Tibial nerve (tissue), 3 donors: ENCODE measurements at regions not wholly inside any gene's neighbourhood (a gene's known extent, or its start where the extent isn't known, plus 50 kb on each side); places are given as distances from the start of the nearest gene placed in this dataset.
"Not testable (repeated sequence)": the region's sequence is repeated elsewhere in the genome, so short reads cannot be mapped to it uniquely, and the experiment has no call there.

Experiments
- CTCF ChIP-seq, 5 experiments: fragments of 200-600 bp in 3 of 5; fragments of 450-650 bp in 2 of 5; sonication (generic) in 3 of 5; IDR thresholded peaks; one replicate each; pipeline ENCODE4 v1.5.1; 2016 to 2019; ENCODE audit warnings: antibody characterized with exemption in 5 of 5, mild to moderate bottlenecking in 3 of 5, moderate library complexity in 2 of 5
- POLR2A ChIP-seq, 2 donors: fragments of 450-650 bp; IDR thresholded peaks; one replicate each; pipeline ENCODE4 v1.6.1; 2017; ENCODE audit warnings: antibody characterized with exemption in 2 of 2, mild to moderate bottlenecking in 2 of 2, moderate library complexity in 2 of 2

GRCh38 chr7:85335113-85335512 lies 148.3 kb upstream of the SEMA3D start:
- not testable (repeated sequence) for TF ChIP-seq CTCF, POLR2A (IDR thresholded peaks at IDR 0.05)
